GM12878 (cell line): ENCODE measurements at regions not wholly inside any gene's neighbourhood (a gene's known extent, or its start where the extent isn't known, plus 50 kb on each side); places are given as distances from the start of the nearest gene placed in this dataset.

Source experiments
- ATAC-seq: fragments of 200-7000 bp; cut with Tn5 transposase; 3 replicates; pipeline ENCODE4 v1.9.1; 2020; ENCODE audit warnings: mild to moderate bottlenecking, moderate library complexity
- BruUV-seq: library from RNA; stranded (reverse); fragments of 400-500 nt; replicated peaks from 2 replicates; lab custom pipeline; 2021; lab: Mats Ljungman, UMichigan
- CTCF ChIA-PET: fragments of 300-600 bp; sonication (Branson Sonifier 250); formaldehyde crosslinking; extraction: SDS; loops from one replicate; lab custom pipeline; 2021; ENCODE audit warnings: inconsistent platforms; lab: Yijun Ruan, JAX
- POLR2A ChIA-PET: fragments of 350-600 bp; formaldehyde crosslinking; extraction: SDS; loops from one replicate; lab custom pipeline; 2021; ENCODE audit warnings: inconsistent platforms; lab: Charles Lee
- RAD21 ChIA-PET: fragments of 300-600 bp; sonication (Branson Sonifier 250); formaldehyde crosslinking; loops from one replicate; lab custom pipeline; 2023; ENCODE audit warnings: antibody characterized with exemption; ENCODE audit not compliant: unreplicated experiment; lab: Charles Lee
- SMC1A ChIA-PET: fragments of 300-600 bp; sonication (Branson Sonifier 250); formaldehyde crosslinking; loops from one replicate; lab custom pipeline; 2023; ENCODE audit not compliant: unreplicated experiment, uncharacterized antibody; lab: Charles Lee
- DNase-seq: peaks from one replicate; pipeline ENCODE4 v3.0.0-alpha.2; 2011; ENCODE audit warnings: low read depth, low spot score
- FAIRE-seq: peaks from 3 replicates; lab custom pipeline; 2011; peaks lifted over from hg19 to GRCh38; lab: Jason Lieb, UNC
- H2AFZ ChIP-seq: 2 replicates; pipeline ENCODE4 v1.6.0; 2011; ENCODE audit warnings: low read depth, low read length, control low read depth; ENCODE audit not compliant: control insufficient read depth
- H3K27ac ChIP-seq: 2 replicates; pipeline ENCODE4 v1.5.1; 2011; ENCODE audit warnings: control low read depth; ENCODE audit not compliant: control insufficient read depth, insufficient read depth
- H3K27me3 ChIP-seq, 2 experiments: replicated peaks in 1 of 2; 2 replicates each; pipeline versions ENCODE4 v1.6.0 to v1.6.1; 2011; ENCODE audit warnings: low read length in 1 of 2; ENCODE audit not compliant: control insufficient read depth in 2 of 2, insufficient read depth in 2 of 2
- H3K36me3 ChIP-seq, 2 experiments: 2 replicates each; pipeline ENCODE4 v1.5.1; 2011; ENCODE audit warnings: low read length in 1 of 2; ENCODE audit not compliant: control insufficient read depth in 2 of 2, insufficient read depth in 2 of 2
- H3K4me1 ChIP-seq: 2 replicates; pipeline ENCODE4 v1.6.1; 2011; ENCODE audit warnings: mild to moderate bottlenecking, low read length, moderate library complexity, mixed read lengths; ENCODE audit not compliant: control insufficient read depth, insufficient read depth
- H3K4me2 ChIP-seq: 2 replicates; pipeline ENCODE4 v1.6.0; 2011; ENCODE audit warnings: control low read depth; ENCODE audit not compliant: control insufficient read depth, insufficient read depth
- H3K4me3 ChIP-seq: fragments of 200-600 bp; sonication (generic); 2 replicates; pipeline ENCODE4 v1.5.1; 2016
- H3K79me2 ChIP-seq: 2 replicates; pipeline ENCODE4 v1.6.0; 2011; ENCODE audit warnings: low read length; ENCODE audit not compliant: control insufficient read depth, insufficient read depth
- H3K9ac ChIP-seq: 2 replicates; pipeline ENCODE4 v1.8.0; 2011; ENCODE audit warnings: low read length, control low read depth, mixed read lengths; ENCODE audit not compliant: control insufficient read depth, insufficient read depth
- H3K9me3 ChIP-seq: replicated peaks from 3 replicates; pipeline ENCODE4 v1.5.1; 2011; ENCODE audit warnings: mild to moderate bottlenecking, low read length; ENCODE audit not compliant: control insufficient read depth, insufficient read depth
- H4K20me1 ChIP-seq: 2 replicates; pipeline ENCODE4 v1.6.0; 2011; ENCODE audit not compliant: control insufficient read depth, insufficient read depth
- JUNB ChIP-seq: IDR thresholded peaks from 2 replicates; pipeline ENCODE4 v1.6.1; 2016; ENCODE audit warnings: antibody characterized with exemption, mild to moderate bottlenecking
- KLF5 ChIP-seq: fragments of 450-650 bp; IDR thresholded peaks from 2 replicates; pipeline ENCODE4 v1.6.1; 2014; ENCODE audit warnings: mild to moderate bottlenecking; ENCODE audit not compliant: partially characterized antibody
- SPI1 ChIP-seq: IDR thresholded peaks from 2 replicates; pipeline ENCODE4 v1.6.1; 2011; ENCODE audit warnings: low read depth, mild to moderate bottlenecking, low read length, moderate library complexity, borderline replicate concordance; ENCODE audit not compliant: insufficient read depth
- WGBS: methylation state at CpG from one replicate; pipeline ENCODE4 v1.1.6; 2016; ENCODE audit warnings: low lambda C conversion rate; ENCODE audit not compliant: insufficient replicate concordance, insufficient coverage; ENCODE audit errors: missing lambda C conversion rate; 5-methylcytosine and 5-hydroxymethylcytosine counted together
- in situ Hi-C: fragments of 300-500 bp; cut with MboI; formaldehyde crosslinking; loops from 9 replicates; pipeline ENCODE4 v1.14.3; 2018; ENCODE audit warnings: mixed read lengths
- intact Hi-C: fragments of 100-400 bp; cut with micrococcal nuclease; formaldehyde crosslinking; loops from one replicate; pipeline ENCODE4 v1.14.2; 2022; ENCODE audit not compliant: unreplicated experiment

DNA sequence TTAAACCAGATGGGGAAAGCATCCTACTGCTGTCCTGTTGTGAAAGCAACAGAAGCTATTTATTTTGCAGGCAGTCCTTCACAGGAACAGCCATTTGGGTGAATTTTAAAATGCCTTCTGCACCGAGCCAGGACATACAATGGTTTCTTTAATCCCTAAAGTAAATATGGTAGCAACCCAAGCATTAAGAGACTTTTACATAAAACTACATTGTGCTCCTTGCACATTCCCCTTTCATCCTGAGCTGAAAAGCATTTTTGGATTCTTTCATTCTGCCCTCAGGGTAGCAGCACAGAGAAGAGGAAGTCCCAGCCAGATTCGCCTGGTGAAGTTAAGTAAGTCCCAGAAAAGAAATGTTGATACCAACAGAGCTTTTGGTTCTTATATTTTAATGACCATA, 84.0 kb upstream of the FAM3C start:
- Histone ChIP-seq H3K27ac (no peak overlapping the region), H3K9ac (no peak overlapping the region), H3K4me1 (no peaks in the 10 kb centered on the region), H3K4me3 (no peak overlapping the region), H3K36me3 (no peaks in the 10 kb centered on the region), H2AFZ (no peak overlapping the region)
- in situ Hi-C loops (no loop called here), intact Hi-C loops (no loop called here)
- ChIA-PET POLR2A (no interaction called here), RAD21 (interaction anchor here (1.8 kb wide), 1 partner anchor 39 kb away, joined by 4 read pairs; no protein-coding TSS in a partner anchor), SMC1A (interaction anchor here (0.8 to 3.6 kb wide), 6 partner anchors 7 to 67 kb away, joined by 3 to 17 read pairs (median 4); no protein-coding TSS in a partner anchor), CTCF (interaction anchor here (0.6 to 2.1 kb wide), 3 partner anchors 8 to 39 kb away, joined by 3 to 6 read pairs (median 5); no protein-coding TSS in a partner anchor)
- FAIRE-seq (no peak), DNase-seq (no peak)
- TF ChIP-seq SPI1 (peak; percentile 47; the same call in 1 of the 2 replicates), JUNB (no peak)
- TF ChIP-seq, all 136 proteins: peak for 1
- H3K9me3 ChIP-seq: no peaks in the 10 kb centered on the region
- 0% methylated on average over 2 of the region's 2 CpGs for WGBS
- BruUV-seq: no TSS peak
- no peaks in the 10 kb centered on the region for H4K20me1 ChIP-seq
- no peaks in the 10 kb centered on the region for H3K79me2 ChIP-seq
- ATAC-seq: peak; percentile 40; the same call in 1 of the 3 replicates
- no peak overlapping the region for H3K4me2 ChIP-seq
- H3K27me3 ChIP-seq: no peaks in the 10 kb centered on the region

DNA sequence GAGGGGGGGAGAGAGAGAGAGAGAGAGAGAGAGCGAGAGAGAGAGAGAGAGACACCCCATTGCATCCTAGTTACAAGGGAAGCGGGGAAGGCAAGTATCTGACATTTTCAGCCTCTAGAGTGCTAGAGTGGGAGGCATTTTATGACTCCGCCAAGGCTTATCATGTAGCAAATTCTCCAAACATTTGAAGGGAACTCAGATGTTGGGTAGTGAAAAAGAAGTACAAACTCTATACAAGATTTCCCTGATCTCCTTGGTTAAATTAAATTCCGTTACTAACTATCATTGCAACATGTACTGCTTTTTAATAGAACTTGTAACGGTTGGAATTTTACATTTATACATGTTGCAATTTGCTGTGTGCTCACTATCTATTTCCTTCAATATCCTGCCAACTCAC, 83.4 kb upstream of the FAM3C start:
- WGBS: 45% methylated on average over 5 of the region's 5 CpGs
- ChIA-PET CTCF (interaction anchor here (0.6 to 2.1 kb wide), 3 partner anchors 8 to 38 kb away, joined by 3 to 6 read pairs (median 5); no protein-coding TSS in a partner anchor), SMC1A (interaction anchor here (1.0 to 1.5 kb wide), 2 partner anchors 12 to 32 kb away, joined by 3 to 4 read pairs; no protein-coding TSS in a partner anchor)
- H3K4me2 ChIP-seq: no peak overlapping the region
- no peaks in the 10 kb centered on the region for H3K79me2 ChIP-seq
- ATAC-seq (no peak), DNase-seq (no peak), FAIRE-seq (no peak)
- H2AFZ ChIP-seq: no peak overlapping the region
- no peaks in the 10 kb centered on the region for H3K27me3 ChIP-seq
- H3K9ac ChIP-seq: no peak overlapping the region
- H4K20me1 ChIP-seq: no peaks in the 10 kb centered on the region
- BruUV-seq: no TSS peak
- no peaks in the 10 kb centered on the region for H3K36me3 ChIP-seq
- H3K27ac ChIP-seq: no peak overlapping the region
- H3K4me1 ChIP-seq: no peaks in the 10 kb centered on the region
- TF ChIP-seq KLF5: no peak
- TF ChIP-seq, all 136 proteins: peak for 0
- POLR2A ChIA-PET: no interaction called here
- intact Hi-C loops: no loop called here
- H3K4me3 ChIP-seq: no peak overlapping the region
- H3K9me3 ChIP-seq: no peaks in the 10 kb centered on the region
- RAD21 ChIA-PET: no interaction called here
- in situ Hi-C loops: no loop called here
